ENCODE measurements at regions not wholly inside any gene's neighbourhood (a gene's known extent, or its start where the extent isn't known, plus 50 kb on each side); places are given as distances from the start of the nearest gene placed in this dataset.
"Not testable (repeated sequence)": the region's sequence is repeated elsewhere in the genome, so short reads cannot be mapped to it uniquely, and the experiment has no call there.

GRCh38 chr6:56814802-56815201 lies 140.1 kb upstream of the BEND6 start:
- no peaks in the 10 kb centered on the region for H3K36me3 ChIP-seq
- H3K27me3 ChIP-seq: no peaks in the 10 kb centered on the region
- 87% methylated on average over 7 of the region's 7 CpGs; no CpG with 5 or more reads in 1 of the 2 donors for WGBS, 2 donors (ENCODE audit: low coverage in 1 of 2)
- no peak for TF ChIP-seq EP300 (IDR thresholded peaks at IDR 0.05)
- TF ChIP-seq CTCF (IDR thresholded peaks at IDR 0.05): no peak
- no peak for TF ChIP-seq POLR2AphosphoS5 (IDR thresholded peaks at IDR 0.05)
- TF ChIP-seq POLR2A (IDR thresholded peaks at IDR 0.05): no peak
- H3K9me3 ChIP-seq: no peaks in the 10 kb centered on the region
- no peak for ATAC-seq
- H3K4me1 ChIP-seq: peaks cover 0 to 49% (median 9%) of the 10 kb centered on the region in 3 donors
- H3K4me3 ChIP-seq: no peak overlapping the region
- H3K27ac ChIP-seq: peak overlapping the region in 2 of 4 donors; percentile 24 to 37

- Histone ChIP-seq H3K9me3 (no peaks in the 10 kb centered on the region), H3K27me3 (no peaks in the 10 kb centered on the region), H3K27ac (peak overlapping the region in 1 of 4 donors; percentile 24), H3K4me3 (no peak overlapping the region), H3K4me1 (peaks cover 0 to 45% (median 9%) of the 10 kb centered on the region in 3 donors), H3K36me3 (no peaks in the 10 kb centered on the region)
- no peak for ATAC-seq
- WGBS, 2 donors (ENCODE audit: low coverage in 1 of 2): 23 to 42% methylated on average over 3 of the region's 3 CpGs
- TF ChIP-seq POLR2A (IDR thresholded peaks at IDR 0.05) (no peak), POLR2AphosphoS5 (IDR thresholded peaks at IDR 0.05) (no peak), CTCF (IDR thresholded peaks at IDR 0.05) (no peak), EP300 (IDR thresholded peaks at IDR 0.05) (no peak)
Observed at GRCh38 chr6:56814308-56814707, 140.6 kb upstream of the BEND6 start.

GRCh38 chr6:56812851-56813250 lies 142.1 kb upstream of the BEND6 start:
- H3K4me1 ChIP-seq: peaks cover 0 to 55% (median 13%) of the 10 kb centered on the region in 3 donors
- H3K36me3 ChIP-seq, H3K9me3 ChIP-seq, H3K27ac ChIP-seq, ATAC-seq, H3K27me3 ChIP-seq, H3K4me3 ChIP-seq: not testable (repeated sequence)
- no CpG with 5 or more reads among the region's 3 CpGs for WGBS, 2 donors (ENCODE audit: low coverage in 1 of 2)

GRCh38 chr6:56808871-56809359 lies 146.0 kb upstream of the BEND6 start:
- TF ChIP-seq EP300 (IDR thresholded peaks at IDR 0.05) (no peak), POLR2AphosphoS5 (IDR thresholded peaks at IDR 0.05) (no peak), POLR2A (IDR thresholded peaks at IDR 0.05) (no peak), CTCF (IDR thresholded peaks at IDR 0.05) (no peak)
- Histone ChIP-seq H3K27me3 (no peaks in the 10 kb centered on the region), H3K36me3 (no peaks in the 10 kb centered on the region), H3K4me3 (no peak overlapping the region), H3K27ac (no peak overlapping the region), H3K4me1 (peaks cover 0 to 46% (median 4%) of the 10 kb centered on the region in 3 donors), H3K9me3 (no peaks in the 10 kb centered on the region)
- no peak for ATAC-seq
- WGBS, 2 donors (ENCODE audit: low coverage in 1 of 2): 67 to 94% methylated on average over 1 to 3 of the region's 3 CpGs

- 59 to 76% methylated on average over 4 of the region's 4 CpGs for WGBS, 2 donors (ENCODE audit: low coverage in 1 of 2)
- H3K27me3 ChIP-seq: no peaks in the 10 kb centered on the region
- ATAC-seq: no peak
- peaks cover 0 to 56% (median 4%) of the 10 kb centered on the region in 3 donors for H3K4me1 ChIP-seq
- no peaks in the 10 kb centered on the region for H3K9me3 ChIP-seq
- H3K27ac ChIP-seq: no peak overlapping the region
- no peak for TF ChIP-seq CTCF (IDR thresholded peaks at IDR 0.05)
- TF ChIP-seq EP300 (IDR thresholded peaks at IDR 0.05): no peak
- no peak for TF ChIP-seq POLR2A (IDR thresholded peaks at IDR 0.05)
- no peak for TF ChIP-seq POLR2AphosphoS5 (IDR thresholded peaks at IDR 0.05)
- H3K4me3 ChIP-seq: no peak overlapping the region
- H3K36me3 ChIP-seq: no peaks in the 10 kb centered on the region
Observed at GRCh38 chr6:56807989-56808337, 146.9 kb upstream of the BEND6 start.
